Keratinocyte (primary cell): ENCODE measurements at regions not wholly inside any gene's neighbourhood (a gene's known extent, or its start where the extent isn't known, plus 50 kb on each side); places are given as distances from the start of the nearest gene placed in this dataset.

Experiments
- EZH2 ChIP-seq: IDR thresholded peaks from one replicate; pipeline ENCODE4 v1.6.1; 2012; ENCODE audit warnings: inconsistent platforms, mild to moderate bottlenecking, low read length, moderate library complexity
- TF ChIP-seq, protein P1 (sequence below), 3 experiments: IDR thresholded peaks in 1 of 3; conservative IDR thresholded peaks in 1 of 3; optimal IDR thresholded peaks in 1 of 3; 2 replicates in 2 of 3; 3 replicates in 1 of 3; pipeline versions ENCODE3 to v1.5.1; 2011; ENCODE audit warnings: low read length in 3 of 3, mild to moderate bottlenecking in 3 of 3, moderate library complexity in 2 of 3, control low read depth in 1 of 3, inconsistent platforms in 1 of 3; ENCODE audit not compliant: insufficient read depth in 2 of 3; ENCODE audit errors: extremely low read depth in 1 of 3

DNA sequence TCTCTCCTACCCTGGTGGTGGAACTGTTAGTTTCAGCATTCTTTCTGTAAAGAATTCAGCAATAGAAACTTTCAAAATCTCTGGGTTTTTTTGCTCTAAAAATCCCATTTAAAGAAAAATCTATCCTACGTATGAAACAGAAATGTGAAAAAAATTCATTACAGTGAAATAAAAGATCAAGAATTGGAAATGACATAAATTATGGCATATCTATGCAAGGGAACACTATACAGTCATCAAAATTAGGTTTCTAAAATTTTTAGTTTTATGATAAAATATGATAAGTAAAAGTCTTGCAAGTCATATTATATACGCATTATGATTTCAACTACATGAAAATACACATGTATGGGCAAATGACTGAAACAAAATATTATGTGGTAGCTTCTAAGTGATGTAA lies 342.6 kb downstream of the CETN3 start:
- TF ChIP-seq, protein P1, sequence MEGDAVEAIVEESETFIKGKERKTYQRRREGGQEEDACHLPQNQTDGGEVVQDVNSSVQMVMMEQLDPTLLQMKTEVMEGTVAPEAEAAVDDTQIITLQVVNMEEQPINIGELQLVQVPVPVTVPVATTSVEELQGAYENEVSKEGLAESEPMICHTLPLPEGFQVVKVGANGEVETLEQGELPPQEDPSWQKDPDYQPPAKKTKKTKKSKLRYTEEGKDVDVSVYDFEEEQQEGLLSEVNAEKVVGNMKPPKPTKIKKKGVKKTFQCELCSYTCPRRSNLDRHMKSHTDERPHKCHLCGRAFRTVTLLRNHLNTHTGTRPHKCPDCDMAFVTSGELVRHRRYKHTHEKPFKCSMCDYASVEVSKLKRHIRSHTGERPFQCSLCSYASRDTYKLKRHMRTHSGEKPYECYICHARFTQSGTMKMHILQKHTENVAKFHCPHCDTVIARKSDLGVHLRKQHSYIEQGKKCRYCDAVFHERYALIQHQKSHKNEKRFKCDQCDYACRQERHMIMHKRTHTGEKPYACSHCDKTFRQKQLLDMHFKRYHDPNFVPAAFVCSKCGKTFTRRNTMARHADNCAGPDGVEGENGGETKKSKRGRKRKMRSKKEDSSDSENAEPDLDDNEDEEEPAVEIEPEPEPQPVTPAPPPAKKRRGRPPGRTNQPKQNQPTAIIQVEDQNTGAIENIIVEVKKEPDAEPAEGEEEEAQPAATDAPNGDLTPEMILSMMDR (optimal IDR thresholded peaks at IDR 0.05 in 1 of 3, IDR thresholded peaks at IDR 0.05 in 1 of 3, conservative IDR thresholded peaks at IDR 0.05 in 1 of 3; ENCODE audit: extremely low read depth in 1 of 3, insufficient read depth in 2 of 3, low read length in 3 of 3): no peak
- no peak for TF ChIP-seq EZH2
